Kidney (tissue), 13 donors: ENCODE measurements at regions not wholly inside any gene's neighbourhood (a gene's known extent, or its start where the extent isn't known, plus 50 kb on each side); places are given as distances from the start of the nearest gene placed in this dataset.

Experiments
- DNase-seq, 5 donors: peaks; one replicate each; pipeline ENCODE4 v3.0.0-alpha.2; 2013 to 2020
- FAIRE-seq: peaks from 2 replicates; lab custom pipeline; 2012; peaks lifted over from hg19 to GRCh38; lab: Jason Lieb, UNC
- H3K27ac ChIP-seq, 2 donors: one replicate each; pipeline ENCODE4 v1.7.0; 2013; ENCODE audit warnings: low read depth in 2 of 2, low read length in 2 of 2, inconsistent platforms in 1 of 2
- H3K27me3 ChIP-seq: one replicate; pipeline ENCODE4 v1.7.1; 2013; ENCODE audit warnings: low read length, inconsistent platforms; ENCODE audit not compliant: control insufficient read depth, insufficient read depth
- H3K36me3 ChIP-seq, 3 donors: one replicate each; pipeline versions ENCODE4 v1.7.0 to v1.7.1; 2013; ENCODE audit warnings: low read length in 3 of 3, control low read depth in 1 of 3, inconsistent platforms in 1 of 3; ENCODE audit not compliant: insufficient read depth in 3 of 3, control insufficient read depth in 2 of 3
- H3K4me1 ChIP-seq, 3 donors: one replicate each; pipeline versions ENCODE4 v1.7.0 to v1.7.1; 2013; ENCODE audit warnings: low read length in 3 of 3, inconsistent platforms in 1 of 3, low read depth in 1 of 3; ENCODE audit not compliant: control insufficient read depth in 2 of 3, insufficient read depth in 2 of 3
- H3K4me3 ChIP-seq, 3 donors: one replicate each; pipeline versions ENCODE4 v1.7.0 to v1.8.1; 2013; ENCODE audit warnings: low read length in 3 of 3, control low read depth in 1 of 3, inconsistent platforms in 1 of 3
- H3K9ac ChIP-seq, 3 donors: one replicate each; pipeline versions ENCODE4 v1.7.0 to v1.7.1; 2013; ENCODE audit warnings: low read length in 3 of 3, control low read depth in 1 of 3, inconsistent platforms in 1 of 3
- H3K9me3 ChIP-seq, 3 donors: one replicate each; pipeline versions ENCODE4 v1.7.0 to v1.7.1; 2013; ENCODE audit warnings: low read length in 3 of 3, control low read depth in 1 of 3, inconsistent platforms in 1 of 3; ENCODE audit not compliant: control insufficient read depth in 2 of 3, insufficient read depth in 1 of 3
- CTCF ChIP-seq: IDR thresholded peaks from 3 replicates; pipeline ENCODE4 v1.5.1; 2012; ENCODE audit warnings: mild to moderate bottlenecking, moderate library complexity, borderline replicate concordance; ENCODE audit not compliant: insufficient read depth; ENCODE audit errors: extremely low read depth
- intact Hi-C: fragments of 100-400 bp; cut with DNase I; formaldehyde crosslinking; loops from one replicate; pipeline ENCODE4 v1.11.1; 2022
- donor health status: control.
- donor health status: control.
- donor health status: control.
- donor health status: control.
- donor health status: control.
- donor health status: DM: yes; HTN: yes; CAD: no.
- donor health status: Normal renal cell carcinoma (clear cell type).

DNA sequence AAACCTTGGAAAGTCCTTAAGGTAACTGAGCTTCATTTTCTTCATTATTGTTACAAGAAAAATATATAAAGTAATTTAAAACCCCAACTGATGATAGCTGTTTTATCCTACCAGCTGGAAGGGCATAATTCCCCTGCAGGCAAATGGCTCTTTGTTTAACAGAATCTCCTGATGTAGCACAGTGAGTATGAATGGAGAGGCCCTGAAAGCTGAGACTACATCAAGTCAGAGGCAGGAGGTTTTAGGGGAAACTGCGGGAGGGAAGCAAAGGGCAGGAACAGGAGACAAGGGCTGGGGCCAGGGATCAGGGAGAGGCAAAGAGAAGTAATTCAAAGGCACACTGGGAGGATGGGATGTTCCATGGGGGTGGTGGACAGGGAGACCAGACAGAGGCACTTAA lies 119.0 kb upstream of the LRFN2 start:
- FAIRE-seq = no peak
- intact Hi-C loops = no loop called here

DNA sequence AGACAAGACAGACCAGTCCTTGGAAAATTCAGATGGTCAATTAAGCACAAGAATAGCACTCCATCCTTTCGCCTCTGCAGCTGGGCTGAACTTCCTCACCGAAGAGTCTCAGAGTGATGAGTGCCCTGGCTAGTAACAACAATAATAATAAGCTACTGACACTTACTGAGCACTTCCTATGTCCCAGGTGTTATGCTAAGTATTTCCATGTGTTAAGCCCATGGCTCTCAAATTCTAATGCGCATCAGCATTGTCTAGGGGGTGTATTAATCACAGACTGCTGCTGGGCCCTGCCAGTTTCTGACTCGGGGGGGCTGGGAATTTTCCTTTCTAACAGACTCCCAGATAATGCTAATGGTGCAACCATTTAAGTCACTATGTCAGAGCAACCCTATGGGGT lies 118.2 kb upstream of the LRFN2 start:
- Histone ChIP-seq H3K4me3 (no peak overlapping the region), H3K27me3 (no peaks in the 10 kb centered on the region), H3K27ac (no peak overlapping the region), H3K9ac (no peak overlapping the region), H3K36me3 (no peaks in the 10 kb centered on the region), H3K4me1 (no peaks in the 10 kb centered on the region), H3K9me3 (peaks cover 0 to 5% (median 0%) of the 10 kb centered on the region in 3 donors)
- no peak for TF ChIP-seq CTCF
- FAIRE-seq (no peak), DNase-seq (no peak)
- intact Hi-C loops = no loop called here

More for the DNA sequence above, 119.0 kb upstream of the LRFN2 start:
- H3K27ac ChIP-seq = no peak overlapping the region
- no peaks in the 10 kb centered on the region for H3K27me3 ChIP-seq
- no peak for TF ChIP-seq CTCF
- H3K9me3 ChIP-seq = peaks cover 0 to 5% (median 0%) of the 10 kb centered on the region in 3 donors
- no peak overlapping the region for H3K9ac ChIP-seq
- DNase-seq = no peak
- no peaks in the 10 kb centered on the region for H3K36me3 ChIP-seq
- no peaks in the 10 kb centered on the region for H3K4me1 ChIP-seq
- no peak overlapping the region for H3K4me3 ChIP-seq

GRCh38 chr6:40701352-40702007 lies 114.3 kb upstream of the LRFN2 start:
- Histone ChIP-seq H3K9ac (no peak overlapping the region), H3K4me1 (no peaks in the 10 kb centered on the region), H3K9me3 (no peaks in the 10 kb centered on the region), H3K4me3 (no peak overlapping the region), H3K27ac (no peak overlapping the region), H3K27me3 (no peaks in the 10 kb centered on the region), H3K36me3 (no peaks in the 10 kb centered on the region)
- intact Hi-C loops = no loop called here
- TF ChIP-seq CTCF = no peak
- DNase-seq = no peak
- no peak for FAIRE-seq
